Kasumi-1 (cell line): ENCODE measurements at regions not wholly inside any gene's neighbourhood (a gene's known extent, or its start where the extent isn't known, plus 50 kb on each side); places are given as distances from the start of the nearest gene placed in this dataset.

Source experiments
- DNase-seq, 2 experiments: peaks; one replicate each; lab custom pipeline; 2025; lab: John Stamatoyannopoulos, UW

GRCh38 chr18:4854671-4855070 lies 342.4 kb downstream of the AKAIN1 start:
- DNase-seq, result no peak

GRCh38 chr18:4851301-4851976 lies 345.6 kb downstream of the AKAIN1 start:
- no peak for DNase-seq

- no peak for DNase-seq
These were observed 350.0 kb downstream of the AKAIN1 start for GRCh38 chr18:4847056-4847455.

- no peak for DNase-seq
These were observed 352.7 kb downstream of the AKAIN1 start for GRCh38 chr18:4844320-4844719.

GRCh38 chr18:4843771-4844170 lies 353.3 kb downstream of the AKAIN1 start:
- DNase-seq, result no peak

GRCh38 chr18:4842751-4843150 lies 354.3 kb downstream of the AKAIN1 start:
- no peak for DNase-seq

- no peak for DNase-seq
These were observed 354.8 kb downstream of the AKAIN1 start for GRCh38 chr18:4842287-4842686.

GRCh38 chr18:4839639-4840038 lies 357.4 kb downstream of the AKAIN1 start:
- DNase-seq, result no peak

- no peak for DNase-seq
These were observed 360.9 kb downstream of the AKAIN1 start for GRCh38 chr18:4836141-4836540.

- DNase-seq, result no peak
These were observed 365.2 kb downstream of the AKAIN1 start for GRCh38 chr18:4831791-4832375.

- no peak for DNase-seq
These were observed 365.9 kb downstream of the AKAIN1 start for GRCh38 chr18:4831127-4831526.

GRCh38 chr18:4823091-4823490 lies 368.0 kb upstream of the DLGAP1 start:
- DNase-seq, result no peak

GRCh38 chr18:4821801-4822200 lies 366.7 kb upstream of the DLGAP1 start:
- DNase-seq, result no peak

GRCh38 chr18:4817665-4818064 lies 362.6 kb upstream of the DLGAP1 start:
- no peak for DNase-seq

- DNase-seq, result no peak
These were observed 358.6 kb upstream of the DLGAP1 start for GRCh38 chr18:4813708-4814107.

- no peak for DNase-seq
These were observed 353.8 kb upstream of the DLGAP1 start for GRCh38 chr18:4808891-4809290.

- no peak for DNase-seq
These were observed 352.6 kb upstream of the DLGAP1 start for GRCh38 chr18:4807604-4808293.

GRCh38 chr18:4806331-4806730 lies 351.2 kb upstream of the DLGAP1 start:
- DNase-seq, result no peak

- DNase-seq, result no peak
These were observed 347.2 kb upstream of the DLGAP1 start for GRCh38 chr18:4802296-4802695.

GRCh38 chr18:4801151-4801550 lies 346.0 kb upstream of the DLGAP1 start:
- DNase-seq, result no peak

- DNase-seq, result no peak
These were observed 342.0 kb upstream of the DLGAP1 start for GRCh38 chr18:4797002-4797685.

GRCh38 chr18:4789506-4789905 lies 334.4 kb upstream of the DLGAP1 start:
- DNase-seq, result no peak

- DNase-seq, result no peak
These were observed 326.8 kb upstream of the DLGAP1 start for GRCh38 chr18:4781873-4782272.
